HUES48 (cell line): ENCODE measurements at regions not wholly inside any gene's neighbourhood (a gene's known extent, or its start where the extent isn't known, plus 50 kb on each side); places are given as distances from the start of the nearest gene placed in this dataset.

Experiments used
- H3K27ac ChIP-seq: one replicate; pipeline ENCODE4 v1.7.0; 2013; ENCODE audit warnings: low read depth, low read length, inconsistent platforms
- H3K27me3 ChIP-seq: 2 replicates; pipeline ENCODE4 v1.6.1; 2013; ENCODE audit warnings: mild to moderate bottlenecking, low read length; ENCODE audit not compliant: control insufficient read depth, insufficient read depth
- H3K36me3 ChIP-seq: 2 replicates; pipeline ENCODE4 v1.6.1; 2013; ENCODE audit warnings: low read length; ENCODE audit not compliant: control insufficient read depth, insufficient read depth
- H3K4me1 ChIP-seq: 2 replicates; pipeline ENCODE4 v1.6.1; 2013; ENCODE audit warnings: mild to moderate bottlenecking, low read length; ENCODE audit not compliant: control insufficient read depth, insufficient read depth
- H3K4me3 ChIP-seq: 2 replicates; pipeline ENCODE4 v1.5.1; 2013; ENCODE audit warnings: mild to moderate bottlenecking, low read depth, low read length
- H3K9ac ChIP-seq: 2 replicates; pipeline ENCODE4 v1.6.1; 2013; ENCODE audit warnings: mild to moderate bottlenecking, low read depth, low read length, moderate library complexity
- H3K9me3 ChIP-seq: 2 replicates; pipeline ENCODE4 v1.6.1; 2013; ENCODE audit warnings: low read length; ENCODE audit not compliant: control insufficient read depth, insufficient read depth

GRCh38 chr1:190022709-190023108, 455.0 kb downstream of the BRINP3 start:
- Histone ChIP-seq H3K27me3 (no peaks in the 10 kb centered on the region), H3K27ac (no peak overlapping the region), H3K9ac (no peak overlapping the region), H3K36me3 (no peaks in the 10 kb centered on the region), H3K4me1 (no peaks in the 10 kb centered on the region), H3K4me3 (no peak overlapping the region), H3K9me3 (no peaks in the 10 kb centered on the region)

DNA sequence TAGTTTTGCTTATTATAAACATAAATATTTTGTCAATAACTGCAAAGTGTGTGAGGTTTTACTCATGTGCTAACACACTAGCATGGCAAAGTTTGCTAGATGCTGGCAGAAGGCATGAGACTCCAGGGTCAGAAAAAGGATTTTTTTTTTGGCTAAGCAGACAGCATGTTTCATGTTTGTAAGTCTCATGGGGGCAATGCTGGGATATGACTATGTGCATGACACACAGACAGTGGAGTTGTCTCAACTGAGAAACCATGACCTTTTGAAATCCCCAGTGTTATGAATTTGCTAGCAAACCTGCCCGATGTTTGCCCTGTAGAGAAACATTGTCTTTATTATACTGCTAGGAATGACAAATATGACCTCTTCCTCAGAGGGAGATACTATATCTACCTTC, 448.2 kb downstream of the BRINP3 start:
- no peak overlapping the region for H3K27ac ChIP-seq
- no peaks in the 10 kb centered on the region for H3K9me3 ChIP-seq
- H3K4me3 ChIP-seq = no peak overlapping the region
- H3K27me3 ChIP-seq = no peaks in the 10 kb centered on the region
- no peak overlapping the region for H3K9ac ChIP-seq
- no peaks in the 10 kb centered on the region for H3K4me1 ChIP-seq
- H3K36me3 ChIP-seq = no peaks in the 10 kb centered on the region

DNA sequence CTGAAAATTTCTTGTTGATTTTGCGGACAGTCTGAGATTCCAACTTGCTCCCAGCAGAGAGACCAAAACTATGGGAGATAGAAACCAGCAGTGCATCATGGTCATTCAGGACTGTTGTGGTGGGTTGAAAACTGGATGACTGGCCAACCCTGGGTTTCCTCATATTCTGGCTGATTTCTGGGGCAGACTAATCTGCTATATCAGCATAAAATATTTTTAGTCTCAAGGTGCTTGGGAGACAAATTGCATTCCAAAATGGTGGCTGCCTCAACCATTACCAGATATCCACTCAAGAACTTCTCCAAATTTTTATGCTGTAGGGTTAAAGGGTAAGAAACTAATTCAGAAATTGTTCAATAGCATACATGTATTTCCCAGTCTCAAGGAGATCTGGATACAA, 434.0 kb downstream of the BRINP3 start:
- H3K9ac ChIP-seq = no peak overlapping the region
- 0 out of 2 replicates have a peak, but pooled peaks cover 8% of the 10 kb centered on the region for H3K4me1 ChIP-seq
- no peak overlapping the region for H3K27ac ChIP-seq
- no peaks in the 10 kb centered on the region for H3K27me3 ChIP-seq
- no peak overlapping the region for H3K4me3 ChIP-seq
- no peaks in the 10 kb centered on the region for H3K36me3 ChIP-seq
- no peaks in the 10 kb centered on the region for H3K9me3 ChIP-seq

GRCh38 chr1:190046231-190046630, 431.4 kb downstream of the BRINP3 start:
- Histone ChIP-seq H3K4me3 (no peak overlapping the region; the same call in 1 of the 2 replicates), H3K27ac (no peak overlapping the region), H3K36me3 (no peaks in the 10 kb centered on the region), H3K9ac (no peak overlapping the region), H3K27me3 (no peaks in the 10 kb centered on the region), H3K4me1 (peaks cover 10% of the 10 kb centered on the region; the same call in 1 of the 2 replicates), H3K9me3 (no peaks in the 10 kb centered on the region)
